SU-DHL-6 (cell line): ENCODE measurements at regions not wholly inside any gene's neighbourhood (a gene's known extent, or its start where the extent isn't known, plus 50 kb on each side); places are given as distances from the start of the nearest gene placed in this dataset.

Source experiments
- H2AFZ ChIP-seq: fragments of 200-600 bp; sonication (generic); 2 replicates; pipeline ENCODE4 v1.6.1; 2014; ENCODE audit warnings: low read depth, mild to moderate bottlenecking, moderate library complexity, mixed read lengths, antibody characterized with exemption, low read length; ENCODE audit not compliant: severe bottlenecking
- H3F3A ChIP-seq: fragments of 200-600 bp; shearing (Covaris generic); 2 replicates; pipeline ENCODE4 v1.6.0; 2016; ENCODE audit warnings: antibody characterized with exemption, mild to moderate bottlenecking; ENCODE audit not compliant: insufficient read depth
- H3K27ac ChIP-seq: fragments of 200-600 bp; sonication (generic); 2 replicates; pipeline ENCODE4 v1.5.1; 2016; ENCODE audit warnings: low read depth, mild to moderate bottlenecking, low read length, moderate library complexity, mixed read lengths
- H3K27me3 ChIP-seq: fragments of 200-600 bp; sonication (generic), shearing (Covaris generic); 2 replicates; pipeline ENCODE4 v1.6.0; 2014; ENCODE audit warnings: mild to moderate bottlenecking, low read length
- H3K36me3 ChIP-seq: fragments of 200-600 bp; sonication (generic); 2 replicates; pipeline ENCODE4 v1.6.1; 2014; ENCODE audit warnings: mild to moderate bottlenecking, low read length, mixed read lengths
- H3K4me2 ChIP-seq: fragments of 300-600, 200-600 bp; shearing (Covaris generic), sonication (generic); 2 replicates; pipeline ENCODE4 v1.6.0; 2014; ENCODE audit warnings: low read length, low read depth, mild to moderate bottlenecking; ENCODE audit not compliant: poor library complexity, severe bottlenecking
- H3K4me3 ChIP-seq: fragments of 200-600 bp; sonication (generic); 2 replicates; pipeline ENCODE4 v1.5.1; 2014; ENCODE audit warnings: antibody characterized with exemption, low read length, mild to moderate bottlenecking, mixed read lengths; ENCODE audit not compliant: insufficient read depth, poor library complexity, severe bottlenecking
- H3K79me2 ChIP-seq: fragments of 200-600 bp; sonication (generic); 2 replicates; pipeline ENCODE4 v1.6.1; 2014; ENCODE audit warnings: mild to moderate bottlenecking, low read length, moderate library complexity; ENCODE audit not compliant: insufficient read depth
- H3K9ac ChIP-seq: fragments of 200-600 bp; sonication (generic); 2 replicates; pipeline ENCODE4 v1.7.0; 2014; ENCODE audit warnings: mild to moderate bottlenecking, low read length
- H3K9me2 ChIP-seq: fragments of 200-600 bp; sonication (generic); replicated peaks from 2 replicates; pipeline ENCODE4 v1.6.1; 2014; ENCODE audit warnings: low read length; ENCODE audit not compliant: insufficient read depth
- H3K9me3 ChIP-seq: fragments of 200-600 bp; sonication (generic); 2 replicates; pipeline ENCODE4 v1.6.1; 2014; ENCODE audit warnings: low read length, mixed read lengths; ENCODE audit not compliant: insufficient read depth
- H4K20me1 ChIP-seq: fragments of 200-600 bp; sonication (generic); 2 replicates; pipeline ENCODE4 v1.6.1; 2014; ENCODE audit warnings: low read depth, mild to moderate bottlenecking, antibody characterized with exemption, low read length, moderate library complexity, mixed read lengths
- EZH2phosphoT487 ChIP-seq: fragments of 200-600 bp; sonication (generic), shearing (Covaris generic); conservative IDR thresholded peaks from 2 replicates; pipeline ENCODE4 v1.6.1; 2018; ENCODE audit warnings: mild to moderate bottlenecking, antibody characterized with exemption, low read length, moderate library complexity, mixed read lengths
- TF ChIP-seq, protein P1 (sequence below): fragments of 200-600 bp; sonication (generic); IDR thresholded peaks from one replicate; pipeline ENCODE4 v1.5.1; 2017; ENCODE audit warnings: antibody characterized with exemption, mild to moderate bottlenecking, low read length, moderate library complexity; ENCODE audit not compliant: insufficient read depth, poor library complexity, severe bottlenecking

DNA sequence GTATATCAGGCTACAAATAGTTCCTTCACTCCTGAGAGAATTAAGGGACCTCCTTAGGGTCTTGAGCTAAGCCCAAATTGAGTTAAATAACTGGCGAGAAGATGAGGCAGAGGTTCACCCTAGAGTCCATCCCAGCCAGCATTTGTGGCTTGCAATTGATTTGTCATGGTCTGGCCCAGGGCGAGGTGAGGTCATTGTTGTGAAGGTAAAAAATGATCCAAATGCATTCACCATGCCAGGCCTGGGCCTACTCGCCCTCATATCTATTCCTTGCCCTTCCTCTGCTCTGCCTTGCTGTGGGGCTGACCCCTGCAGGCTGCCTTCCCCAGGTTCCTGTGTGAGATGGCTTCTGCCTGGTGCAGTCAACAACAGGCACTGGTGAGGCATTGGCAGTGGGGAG, 207.2 kb downstream of the ZNF365 start:
- H3K27ac ChIP-seq = no peak overlapping the region
- H3K9ac ChIP-seq = no peak overlapping the region
- no peak overlapping the region for H2AFZ ChIP-seq
- H3K4me3 ChIP-seq = no peak overlapping the region
- H4K20me1 ChIP-seq = no peaks in the 10 kb centered on the region
- H3K9me3 ChIP-seq = no peaks in the 10 kb centered on the region
- H3F3A ChIP-seq = no peaks in the 10 kb centered on the region
- H3K4me2 ChIP-seq = no peak overlapping the region
- no peaks in the 10 kb centered on the region for H3K27me3 ChIP-seq
- H3K36me3 ChIP-seq = no peaks in the 10 kb centered on the region
- H3K9me2 ChIP-seq = no peaks in the 10 kb centered on the region
- H3K79me2 ChIP-seq = no peaks in the 10 kb centered on the region
- no peak for TF ChIP-seq EZH2phosphoT487
- TF ChIP-seq, protein P1, sequence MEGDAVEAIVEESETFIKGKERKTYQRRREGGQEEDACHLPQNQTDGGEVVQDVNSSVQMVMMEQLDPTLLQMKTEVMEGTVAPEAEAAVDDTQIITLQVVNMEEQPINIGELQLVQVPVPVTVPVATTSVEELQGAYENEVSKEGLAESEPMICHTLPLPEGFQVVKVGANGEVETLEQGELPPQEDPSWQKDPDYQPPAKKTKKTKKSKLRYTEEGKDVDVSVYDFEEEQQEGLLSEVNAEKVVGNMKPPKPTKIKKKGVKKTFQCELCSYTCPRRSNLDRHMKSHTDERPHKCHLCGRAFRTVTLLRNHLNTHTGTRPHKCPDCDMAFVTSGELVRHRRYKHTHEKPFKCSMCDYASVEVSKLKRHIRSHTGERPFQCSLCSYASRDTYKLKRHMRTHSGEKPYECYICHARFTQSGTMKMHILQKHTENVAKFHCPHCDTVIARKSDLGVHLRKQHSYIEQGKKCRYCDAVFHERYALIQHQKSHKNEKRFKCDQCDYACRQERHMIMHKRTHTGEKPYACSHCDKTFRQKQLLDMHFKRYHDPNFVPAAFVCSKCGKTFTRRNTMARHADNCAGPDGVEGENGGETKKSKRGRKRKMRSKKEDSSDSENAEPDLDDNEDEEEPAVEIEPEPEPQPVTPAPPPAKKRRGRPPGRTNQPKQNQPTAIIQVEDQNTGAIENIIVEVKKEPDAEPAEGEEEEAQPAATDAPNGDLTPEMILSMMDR = no peak

DNA sequence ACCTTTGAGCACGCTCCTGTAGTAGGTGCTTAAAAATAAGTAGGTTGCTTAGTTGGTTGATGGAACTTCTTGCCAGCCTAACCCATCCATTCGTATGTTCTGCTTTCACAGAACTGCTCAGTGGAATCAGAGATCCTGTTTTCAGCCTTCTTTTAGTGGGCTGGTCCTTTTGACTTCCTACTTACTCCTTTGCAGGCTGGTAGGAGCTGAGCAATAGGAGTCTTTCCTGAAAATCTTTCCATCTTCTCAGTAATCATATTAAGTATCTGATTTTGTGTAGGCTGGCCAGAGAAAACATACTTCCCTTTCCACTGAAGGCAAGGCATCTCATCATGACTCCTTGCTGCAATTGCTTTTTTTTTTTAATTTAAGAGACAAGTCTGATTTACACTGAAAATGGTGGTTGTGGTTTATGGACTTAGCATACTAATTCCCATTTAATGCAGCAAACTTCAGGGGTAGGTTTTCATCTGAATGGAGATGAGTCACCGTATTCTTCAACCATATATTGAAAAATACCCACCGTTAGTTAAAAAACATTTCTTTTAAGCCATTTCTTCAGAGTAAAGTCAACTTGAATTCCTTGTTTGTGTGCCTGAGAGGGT, 208.0 kb downstream of the ZNF365 start:
- no peak overlapping the region for H3K27ac ChIP-seq
- H3K9me3 ChIP-seq = no peaks in the 10 kb centered on the region
- H3K27me3 ChIP-seq = no peaks in the 10 kb centered on the region
- no peak overlapping the region for H3K9ac ChIP-seq
- no peaks in the 10 kb centered on the region for H3F3A ChIP-seq
- no peaks in the 10 kb centered on the region for H4K20me1 ChIP-seq
- H2AFZ ChIP-seq = no peak overlapping the region
- H3K79me2 ChIP-seq = no peaks in the 10 kb centered on the region
- H3K9me2 ChIP-seq = no peaks in the 10 kb centered on the region
- H3K4me2 ChIP-seq = no peak overlapping the region
- TF ChIP-seq, protein P1 = no peak
- no peak for TF ChIP-seq EZH2phosphoT487
- no peaks in the 10 kb centered on the region for H3K36me3 ChIP-seq
- no peak overlapping the region for H3K4me3 ChIP-seq

DNA sequence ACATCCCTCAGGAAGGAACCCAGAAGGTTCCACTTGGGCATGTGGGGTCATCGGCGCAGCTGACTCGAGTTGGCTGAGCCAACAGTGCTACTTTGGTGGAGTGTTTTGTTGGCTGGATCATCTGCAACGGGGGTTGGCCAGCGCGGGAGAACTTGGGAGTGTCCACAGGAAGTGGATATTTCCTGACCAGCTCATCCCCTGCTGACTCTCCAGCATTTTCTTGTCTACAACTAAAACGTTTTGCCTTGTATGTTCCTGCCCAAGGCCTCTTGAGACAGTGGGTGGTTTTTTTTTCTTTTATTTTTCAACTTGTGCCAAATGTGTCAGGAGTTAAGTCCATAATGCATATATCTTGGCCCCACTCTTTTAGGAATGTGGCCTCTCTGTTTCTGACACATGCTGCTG, 208.6 kb downstream of the ZNF365 start:
- H3K4me2 ChIP-seq = no peak overlapping the region
- no peaks in the 10 kb centered on the region for H4K20me1 ChIP-seq
- H3K36me3 ChIP-seq = no peaks in the 10 kb centered on the region
- H3K9ac ChIP-seq = no peak overlapping the region
- no peaks in the 10 kb centered on the region for H3K9me2 ChIP-seq
- H3K27ac ChIP-seq = no peak overlapping the region
- H3K9me3 ChIP-seq = no peaks in the 10 kb centered on the region
- H2AFZ ChIP-seq = no peak overlapping the region
- H3K4me3 ChIP-seq = no peak overlapping the region
- no peaks in the 10 kb centered on the region for H3K79me2 ChIP-seq
- H3F3A ChIP-seq = no peaks in the 10 kb centered on the region
- H3K27me3 ChIP-seq = no peaks in the 10 kb centered on the region
- no peak for TF ChIP-seq EZH2phosphoT487
- TF ChIP-seq, protein P1 = no peak
